HG03565 (cell line): ENCODE measurements at regions not wholly inside any gene's neighbourhood (a gene's known extent, or its start where the extent isn't known, plus 50 kb on each side); places are given as distances from the start of the nearest gene placed in this dataset.
"Not testable (repeated sequence)": the region's sequence is repeated elsewhere in the genome, so short reads cannot be mapped to it uniquely, and the experiment has no call there.

Experiments
- ATAC-seq: cut with Tn5 transposase; IDR thresholded peaks from one replicate; pipeline ENCODE4 v1.9.1; 2021; ENCODE audit warnings: mild to moderate bottlenecking, moderate library complexity; ENCODE audit not compliant: unreplicated experiment

- ATAC-seq: no peak
These were observed 302.2 kb downstream of the RPS24 start for GRCh38 chr10:78335691-78336401.

GRCh38 chr10:78336402-78336791, 302.7 kb downstream of the RPS24 start:
- no peak for ATAC-seq

- no peak for ATAC-seq
These were observed 303.4 kb downstream of the RPS24 start for GRCh38 chr10:78337016-78337415.

- ATAC-seq: no peak
These were observed 304.2 kb downstream of the RPS24 start for GRCh38 chr10:78337646-78338391.

GRCh38 chr10:78338717-78339116, 305.1 kb downstream of the RPS24 start:
- ATAC-seq: no peak

GRCh38 chr10:78339251-78339650, 305.6 kb downstream of the RPS24 start:
- no peak for ATAC-seq

GRCh38 chr10:78341953-78342614, 308.4 kb downstream of the RPS24 start:
- ATAC-seq: no peak

GRCh38 chr10:78342827-78343653, 309.4 kb downstream of the RPS24 start:
- ATAC-seq: no peak

GRCh38 chr10:78344257-78344656, 310.6 kb downstream of the RPS24 start:
- ATAC-seq: not testable (repeated sequence)

GRCh38 chr10:78345515-78345914, 311.9 kb downstream of the RPS24 start:
- ATAC-seq: not testable (repeated sequence)

GRCh38 chr10:78346721-78347120, 313.1 kb downstream of the RPS24 start:
- ATAC-seq: no peak

- ATAC-seq: no peak
These were observed 314.9 kb downstream of the RPS24 start for GRCh38 chr10:78348411-78349164.

- no peak for ATAC-seq
These were observed 315.5 kb downstream of the RPS24 start for GRCh38 chr10:78349165-78349516.

- ATAC-seq: no peak
These were observed 316.4 kb downstream of the RPS24 start for GRCh38 chr10:78349911-78350663.

- ATAC-seq: no peak
These were observed 317.6 kb downstream of the RPS24 start for GRCh38 chr10:78351283-78351682.

GRCh38 chr10:78351809-78352208, 318.1 kb downstream of the RPS24 start:
- ATAC-seq: no peak

GRCh38 chr10:78353636-78354035, 320.0 kb downstream of the RPS24 start:
- no peak for ATAC-seq

GRCh38 chr10:78354101-78354500, 320.4 kb downstream of the RPS24 start:
- ATAC-seq: no peak

- no peak for ATAC-seq
These were observed 322.7 kb downstream of the RPS24 start for GRCh38 chr10:78356291-78356900.
